ENCODE measurements at regions not wholly inside any gene's neighbourhood (a gene's known extent, or its start where the extent isn't known, plus 50 kb on each side); places are given as distances from the start of the nearest gene placed in this dataset.

GRCh38 chr6:163844357-163844756, 429.8 kb downstream of the QKI start:
- DNase-seq, result no peak

GRCh38 chr6:163843218-163843617, 428.7 kb downstream of the QKI start:
- no peak for DNase-seq

GRCh38 chr6:163842467-163842866, 427.9 kb downstream of the QKI start:
- no peak for DNase-seq

- DNase-seq, result no peak
These were observed 427.2 kb downstream of the QKI start for GRCh38 chr6:163841733-163842132.

- DNase-seq, result no peak
These were observed 426.8 kb downstream of the QKI start for GRCh38 chr6:163841326-163841725.

GRCh38 chr6:163840880-163841279, 426.4 kb downstream of the QKI start:
- no peak for DNase-seq

- no peak for DNase-seq
These were observed 424.8 kb downstream of the QKI start for GRCh38 chr6:163839296-163839695.

- DNase-seq, result no peak
These were observed 423.3 kb downstream of the QKI start for GRCh38 chr6:163837691-163838431.

- DNase-seq, result no peak
These were observed 422.6 kb downstream of the QKI start for GRCh38 chr6:163836876-163837690.

- no peak for DNase-seq
These were observed 421.1 kb downstream of the QKI start for GRCh38 chr6:163835439-163836171.

- DNase-seq, result no peak
These were observed 419.9 kb downstream of the QKI start for GRCh38 chr6:163834226-163834970.

- DNase-seq, result no peak
These were observed 417.2 kb downstream of the QKI start for GRCh38 chr6:163831736-163832135.

- no peak for DNase-seq
These were observed 416.1 kb downstream of the QKI start for GRCh38 chr6:163830641-163831040.

GRCh38 chr6:163828038-163828795, 413.7 kb downstream of the QKI start:
- DNase-seq, result no peak

- no peak for DNase-seq
These were observed 412.6 kb downstream of the QKI start for GRCh38 chr6:163827143-163827542.

GRCh38 chr6:163826629-163827028, 412.1 kb downstream of the QKI start:
- no peak for DNase-seq

GRCh38 chr6:163825033-163825432, 410.5 kb downstream of the QKI start:
- DNase-seq, result no peak

GRCh38 chr6:163823577-163823976, 409.1 kb downstream of the QKI start:
- no peak for DNase-seq

GRCh38 chr6:163820745-163821458, 406.4 kb downstream of the QKI start:
- DNase-seq, result no peak

GRCh38 chr6:163820171-163820570, 405.7 kb downstream of the QKI start:
- DNase-seq, result no peak

- DNase-seq, result no peak
These were observed 404.2 kb downstream of the QKI start for GRCh38 chr6:163818719-163819118.

Data from activated naive CD4-positive, alpha-beta T cell treated with Interleukin-2 at 50 U/mL for 16 hours (primary cell).